HepG2 (cell line): ENCODE measurements at regions not wholly inside any gene's neighbourhood (a gene's known extent, or its start where the extent isn't known, plus 50 kb on each side); places are given as distances from the start of the nearest gene placed in this dataset.

Experiments
- ATAC-seq: fragments of 200-7000 bp; cut with Tn5 transposase; 3 replicates; pipeline ENCODE4 v1.9.1; 2020; ENCODE audit warnings: mild to moderate bottlenecking, moderate library complexity
- BruUV-seq: library from RNA; stranded (reverse); fragments of 400-500 nt; replicated peaks from 2 replicates; lab custom pipeline; 2021; lab: Mats Ljungman, UMichigan
- CTCF ChIA-PET: fragments of 300-600 bp; formaldehyde crosslinking; extraction: SDS; loops from one replicate; lab custom pipeline; 2021; ENCODE audit warnings: low total read pairs, inconsistent platforms, low intra/inter-chr PET ratio; lab: Yijun Ruan, JAX
- POLR2A ChIA-PET: fragments of 350-600 bp; sonication (Branson Sonifier 250); formaldehyde crosslinking; loops from one replicate; lab custom pipeline; 2020; ENCODE audit warnings: antibody characterized with exemption, inconsistent platforms; lab: Yijun Ruan, JAX
- DNase-seq: peaks from one replicate; pipeline ENCODE4 v3.0.0-alpha.2; 2015; ENCODE audit warnings: low spot score
- FAIRE-seq: peaks from 3 replicates; lab custom pipeline; 2011; peaks lifted over from hg19 to GRCh38; lab: Jason Lieb, UNC
- H2AFZ ChIP-seq: one replicate; pipeline ENCODE4 v1.6.1; 2011; ENCODE audit warnings: low read length, inconsistent platforms
- H3K27ac ChIP-seq: fragments of 300-600 bp; 3 replicates; pipeline ENCODE4 v1.8.0; 2011; ENCODE audit warnings: mixed run types, mild to moderate bottlenecking, mixed read lengths, low read length, inconsistent platforms; ENCODE audit not compliant: insufficient read depth; ENCODE audit errors: extremely low read length
- H3K27me3 ChIP-seq, 2 experiments: fragments of 200-600 bp in 1 of 2; 2 replicates in 1 of 2; 3 replicates in 1 of 2; pipeline versions ENCODE4 v1.6.0 to v1.8.0; 2011; ENCODE audit warnings: low read length in 2 of 2, mild to moderate bottlenecking in 2 of 2, moderate library complexity in 2 of 2, inconsistent platforms in 1 of 2; ENCODE audit not compliant: insufficient read depth in 2 of 2, control insufficient read depth in 1 of 2
- H3K36me3 ChIP-seq, 2 experiments: fragments of 200-600 bp in 1 of 2; replicated peaks in 1 of 2; 2 replicates in 1 of 2; 3 replicates in 1 of 2; pipeline versions ENCODE4 v1.5.1 to v1.8.0; 2011; ENCODE audit warnings: low read length in 2 of 2, inconsistent platforms in 1 of 2; ENCODE audit not compliant: insufficient read depth in 2 of 2, control insufficient read depth in 1 of 2
- H3K4me1 ChIP-seq: 2 replicates; pipeline ENCODE4 v1.5.1; 2012; ENCODE audit warnings: low read length, inconsistent platforms; ENCODE audit not compliant: insufficient read depth
- H3K4me2 ChIP-seq: 2 replicates; pipeline ENCODE4 v1.6.0; 2011; ENCODE audit warnings: low read depth, low read length, inconsistent platforms
- H3K4me3 ChIP-seq, 3 experiments: fragments of 200-600 bp in 1 of 3; sonication (generic), shearing (Covaris generic) in 1 of 3; replicated peaks in 1 of 3; 2 replicates each; pipeline ENCODE4 v1.5.1; 2011 to 2016; ENCODE audit warnings: low read length in 3 of 3, inconsistent platforms in 2 of 3, low read depth in 2 of 3, mild to moderate bottlenecking in 2 of 3, control low read depth in 1 of 3, mixed read lengths in 1 of 3; ENCODE audit not compliant: insufficient read depth in 1 of 3
- H3K79me2 ChIP-seq: one replicate; pipeline ENCODE4 v1.6.1; 2011; ENCODE audit warnings: low read length, inconsistent platforms; ENCODE audit not compliant: insufficient read depth
- H3K9ac ChIP-seq: 2 replicates; pipeline ENCODE4 v1.6.0; 2011; ENCODE audit warnings: mild to moderate bottlenecking, low read depth, low read length, inconsistent platforms; ENCODE audit not compliant: insufficient read depth
- H3K9me3 ChIP-seq: 2 replicates; pipeline ENCODE4 v1.5.1; 2012; ENCODE audit warnings: mild to moderate bottlenecking, low read length
- H4K20me1 ChIP-seq: 2 replicates; pipeline ENCODE4 v1.6.0; 2011; ENCODE audit warnings: inconsistent platforms, mild to moderate bottlenecking, low read length, moderate library complexity; ENCODE audit not compliant: insufficient read depth
- CHD2 ChIP-seq: IDR thresholded peaks from 2 replicates; pipeline ENCODE4 v1.6.1; 2011; ENCODE audit warnings: low read depth, low read length, improper control_type of control experiment
- IRF2 ChIP-seq: IDR thresholded peaks from 2 replicates; pipeline ENCODE4 v1.6.1; 2018; ENCODE audit warnings: missing genetic modification reagents, missing compliant biosample characterization
- MATR3 ChIP-seq: sonication (generic); formaldehyde crosslinking; IDR thresholded peaks from 2 replicates; pipeline ENCODE4 v1.4.0; 2020; ENCODE audit warnings: missing genetic modification reagents
- RBM39 ChIP-seq: fragments of 200-400 bp; formaldehyde crosslinking; IDR thresholded peaks from one replicate; pipeline ENCODE4 v1.6.1; 2018; ENCODE audit warnings: antibody characterized with exemption, mild to moderate bottlenecking, low read depth, low read length; ENCODE audit not compliant: poor library complexity, severe bottlenecking
- SPEN ChIP-seq: sonication (generic); formaldehyde crosslinking; IDR thresholded peaks from 2 replicates; pipeline ENCODE4 v1.5.1; 2020; ENCODE audit warnings: low read depth, mild to moderate bottlenecking, missing genetic modification reagents
- ZNF503 ChIP-seq: sonication (generic); formaldehyde crosslinking; IDR thresholded peaks from 2 replicates; pipeline ENCODE4 v1.4.0; 2020; ENCODE audit warnings: missing genetic modification reagents
- ZNF761 ChIP-seq: sonication (generic); formaldehyde crosslinking; conservative IDR thresholded peaks from 2 replicates; pipeline ENCODE4 v1.4.0; 2020; ENCODE audit warnings: mild to moderate bottlenecking, missing genetic modification reagents
- WGBS: methylation state at CpG from one replicate; pipeline ENCODE4 v1.1.6; 2017; ENCODE audit warnings: low lambda C conversion rate; 5-methylcytosine and 5-hydroxymethylcytosine counted together
- in situ Hi-C: cut with HindIII; loops from 2 replicates; pipeline ENCODE4 v1.10.0; 2017; ENCODE audit warnings: low pct_unique_long_range_greater_than_20kb; ENCODE audit not compliant: extremely low pct_ligation_motif_present
- intact Hi-C: fragments of 100-400 bp; cut with micrococcal nuclease; formaldehyde crosslinking; loops from one replicate; pipeline ENCODE4 v1.10.0; 2022; ENCODE audit not compliant: unreplicated experiment
- TF ChIP-seq, protein P1 (sequence below): sonication (generic); formaldehyde crosslinking; IDR thresholded peaks from 2 replicates; pipeline ENCODE4 v1.4.0; 2020; ENCODE audit warnings: mild to moderate bottlenecking, missing genetic modification reagents
- TF ChIP-seq, protein P2 (sequence below): IDR thresholded peaks from 2 replicates; pipeline ENCODE4 v1.6.1; 2016; ENCODE audit warnings: low read depth

GRCh38 chr3:144444546-144444945 lies 472.9 kb downstream of the DIPK2A start (continued):
- TF ChIP-seq, protein P1, sequence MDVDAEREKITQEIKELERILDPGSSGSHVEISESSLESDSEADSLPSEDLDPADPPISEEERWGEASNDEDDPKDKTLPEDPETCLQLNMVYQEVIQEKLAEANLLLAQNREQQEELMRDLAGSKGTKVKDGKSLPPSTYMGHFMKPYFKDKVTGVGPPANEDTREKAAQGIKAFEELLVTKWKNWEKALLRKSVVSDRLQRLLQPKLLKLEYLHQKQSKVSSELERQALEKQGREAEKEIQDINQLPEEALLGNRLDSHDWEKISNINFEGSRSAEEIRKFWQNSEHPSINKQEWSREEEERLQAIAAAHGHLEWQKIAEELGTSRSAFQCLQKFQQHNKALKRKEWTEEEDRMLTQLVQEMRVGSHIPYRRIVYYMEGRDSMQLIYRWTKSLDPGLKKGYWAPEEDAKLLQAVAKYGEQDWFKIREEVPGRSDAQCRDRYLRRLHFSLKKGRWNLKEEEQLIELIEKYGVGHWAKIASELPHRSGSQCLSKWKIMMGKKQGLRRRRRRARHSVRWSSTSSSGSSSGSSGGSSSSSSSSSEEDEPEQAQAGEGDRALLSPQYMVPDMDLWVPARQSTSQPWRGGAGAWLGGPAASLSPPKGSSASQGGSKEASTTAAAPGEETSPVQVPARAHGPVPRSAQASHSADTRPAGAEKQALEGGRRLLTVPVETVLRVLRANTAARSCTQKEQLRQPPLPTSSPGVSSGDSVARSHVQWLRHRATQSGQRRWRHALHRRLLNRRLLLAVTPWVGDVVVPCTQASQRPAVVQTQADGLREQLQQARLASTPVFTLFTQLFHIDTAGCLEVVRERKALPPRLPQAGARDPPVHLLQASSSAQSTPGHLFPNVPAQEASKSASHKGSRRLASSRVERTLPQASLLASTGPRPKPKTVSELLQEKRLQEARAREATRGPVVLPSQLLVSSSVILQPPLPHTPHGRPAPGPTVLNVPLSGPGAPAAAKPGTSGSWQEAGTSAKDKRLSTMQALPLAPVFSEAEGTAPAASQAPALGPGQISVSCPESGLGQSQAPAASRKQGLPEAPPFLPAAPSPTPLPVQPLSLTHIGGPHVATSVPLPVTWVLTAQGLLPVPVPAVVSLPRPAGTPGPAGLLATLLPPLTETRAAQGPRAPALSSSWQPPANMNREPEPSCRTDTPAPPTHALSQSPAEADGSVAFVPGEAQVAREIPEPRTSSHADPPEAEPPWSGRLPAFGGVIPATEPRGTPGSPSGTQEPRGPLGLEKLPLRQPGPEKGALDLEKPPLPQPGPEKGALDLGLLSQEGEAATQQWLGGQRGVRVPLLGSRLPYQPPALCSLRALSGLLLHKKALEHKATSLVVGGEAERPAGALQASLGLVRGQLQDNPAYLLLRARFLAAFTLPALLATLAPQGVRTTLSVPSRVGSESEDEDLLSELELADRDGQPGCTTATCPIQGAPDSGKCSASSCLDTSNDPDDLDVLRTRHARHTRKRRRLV (CRISPR knock-in tag) = no peak
- TF ChIP-seq MATR3 (CRISPR knock-in tag) = no peak
- no peak for TF ChIP-seq ZNF761 (CRISPR knock-in tag)
- TF ChIP-seq, all 625 proteins: peak for 0

GRCh38 chr3:144455841-144456440 lies 484.3 kb downstream of the DIPK2A start:
- CTCF ChIA-PET = no interaction called here
- H3K27me3 ChIP-seq = no peaks in the 10 kb centered on the region
- no peaks in the 10 kb centered on the region for H3K36me3 ChIP-seq
- H3K4me1 ChIP-seq = no peaks in the 10 kb centered on the region
- FAIRE-seq (no peak), DNase-seq (no peak), ATAC-seq (no peak)
- BruUV-seq = no TSS peak
- POLR2A ChIA-PET = no interaction called here
- no peak overlapping the region for H2AFZ ChIP-seq
- no peaks in the 10 kb centered on the region for H3K9me3 ChIP-seq
- no peak overlapping the region for H3K27ac ChIP-seq
- H3K4me3 ChIP-seq = no peak overlapping the region
- 7% methylated on average over 5 of the region's 5 CpGs for WGBS
- H3K9ac ChIP-seq = no peak overlapping the region
- intact Hi-C loops = no loop called here
- no peaks in the 10 kb centered on the region for H3K79me2 ChIP-seq
- no peaks in the 10 kb centered on the region for H4K20me1 ChIP-seq
- no peak overlapping the region for H3K4me2 ChIP-seq
- in situ Hi-C loops = no loop called here
- TF ChIP-seq, protein P2, sequence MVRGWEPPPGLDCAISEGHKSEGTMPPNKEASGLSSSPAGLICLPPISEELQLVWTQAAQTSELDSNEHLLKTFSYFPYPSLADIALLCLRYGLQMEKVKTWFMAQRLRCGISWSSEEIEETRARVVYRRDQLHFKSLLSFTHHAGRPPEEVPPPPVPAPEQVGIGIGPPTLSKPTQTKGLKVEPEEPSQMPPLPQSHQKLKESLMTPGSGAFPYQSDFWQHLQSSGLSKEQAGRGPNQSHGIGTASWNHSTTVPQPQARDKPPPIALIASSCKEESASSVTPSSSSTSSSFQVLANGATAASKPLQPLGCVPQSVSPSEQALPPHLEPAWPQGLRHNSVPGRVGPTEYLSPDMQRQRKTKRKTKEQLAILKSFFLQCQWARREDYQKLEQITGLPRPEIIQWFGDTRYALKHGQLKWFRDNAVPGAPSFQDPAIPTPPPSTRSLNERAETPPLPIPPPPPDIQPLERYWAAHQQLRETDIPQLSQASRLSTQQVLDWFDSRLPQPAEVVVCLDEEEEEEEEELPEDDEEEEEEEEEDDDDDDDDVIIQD (CRISPR knock-in tag) = no peak
- no peak for TF ChIP-seq RBM39
- no peak for TF ChIP-seq CHD2
- TF ChIP-seq ZNF503 = no peak
- TF ChIP-seq IRF2 (CRISPR knock-in tag) = no peak
- TF ChIP-seq SPEN = no peak
